ENCODE measurements at regions not wholly inside any gene's neighbourhood (a gene's known extent, or its start where the extent isn't known, plus 50 kb on each side); places are given as distances from the start of the nearest gene placed in this dataset.

GRCh38 chr2:242036653-242036950, 167.1 kb downstream of the RTP5 start:
- no peak for TF ChIP-seq REST (IDR thresholded peaks at IDR 0.05; ENCODE audit: low read depth)
- TF ChIP-seq ZBTB7A (IDR thresholded peaks at IDR 0.05; ENCODE audit: low read depth): no peak
- no peak for TF ChIP-seq CEBPB (IDR thresholded peaks at IDR 0.05)
- TF ChIP-seq USF1 (IDR thresholded peaks at IDR 0.05): no peak
- no peak for TF ChIP-seq TCF12 (IDR thresholded peaks at IDR 0.05; ENCODE audit: low read depth)
- TF ChIP-seq TEAD4 (IDR thresholded peaks at IDR 0.05): no peak
- no peak for TF ChIP-seq NFIC (IDR thresholded peaks at IDR 0.05)
- no peak for TF ChIP-seq TAF1 (IDR thresholded peaks at IDR 0.05; ENCODE audit: low read depth)
- TF ChIP-seq CREB1 (IDR thresholded peaks at IDR 0.05; ENCODE audit: low read depth): no peak
- no peak for TF ChIP-seq MAX (IDR thresholded peaks at IDR 0.05)
- TF ChIP-seq RAD21 (IDR thresholded peaks at IDR 0.05; ENCODE audit: low read depth): no peak
- no peak for TF ChIP-seq EGR1 (IDR thresholded peaks at IDR 0.05)
- no peak for TF ChIP-seq EP300 (IDR thresholded peaks at IDR 0.05; ENCODE audit: borderline replicate concordance)
- no peak for TF ChIP-seq YY1 (IDR thresholded peaks at IDR 0.05; ENCODE audit: low read depth)

GRCh38 chr2:242038166-242038927, 168.8 kb downstream of the RTP5 start:
- TF ChIP-seq REST (IDR thresholded peaks at IDR 0.05; ENCODE audit: low read depth) (no peak), TAF1 (IDR thresholded peaks at IDR 0.05; ENCODE audit: low read depth) (no peak), RAD21 (IDR thresholded peaks at IDR 0.05; ENCODE audit: low read depth) (no peak), EGR1 (IDR thresholded peaks at IDR 0.05) (no peak), MAX (IDR thresholded peaks at IDR 0.05) (no peak), TCF12 (IDR thresholded peaks at IDR 0.05; ENCODE audit: low read depth) (no peak), USF1 (IDR thresholded peaks at IDR 0.05) (no peak), YY1 (IDR thresholded peaks at IDR 0.05; ENCODE audit: low read depth) (no peak), CREB1 (IDR thresholded peaks at IDR 0.05; ENCODE audit: low read depth) (no peak), FOXM1 (IDR thresholded peaks at IDR 0.05; ENCODE audit: borderline replicate concordance, low read depth) (no peak), ZBTB7A (IDR thresholded peaks at IDR 0.05; ENCODE audit: low read depth) (no peak), EP300 (IDR thresholded peaks at IDR 0.05; ENCODE audit: borderline replicate concordance) (no peak), NFIC (IDR thresholded peaks at IDR 0.05) (no peak), TEAD4 (IDR thresholded peaks at IDR 0.05) (no peak)

- no peak for TF ChIP-seq TCF12 (IDR thresholded peaks at IDR 0.05; ENCODE audit: low read depth)
- TF ChIP-seq NFIC (IDR thresholded peaks at IDR 0.05): no peak
- TF ChIP-seq FOXM1 (IDR thresholded peaks at IDR 0.05; ENCODE audit: borderline replicate concordance, low read depth): no peak
- TF ChIP-seq EP300 (IDR thresholded peaks at IDR 0.05; ENCODE audit: borderline replicate concordance): no peak
- TF ChIP-seq RAD21 (IDR thresholded peaks at IDR 0.05; ENCODE audit: low read depth): no peak
- TF ChIP-seq TEAD4 (IDR thresholded peaks at IDR 0.05): no peak
- no peak for TF ChIP-seq MAX (IDR thresholded peaks at IDR 0.05)
- TF ChIP-seq CEBPB (IDR thresholded peaks at IDR 0.05): no peak
- no peak for TF ChIP-seq USF1 (IDR thresholded peaks at IDR 0.05)
- TF ChIP-seq REST (IDR thresholded peaks at IDR 0.05; ENCODE audit: low read depth): no peak
- no peak for TF ChIP-seq EGR1 (IDR thresholded peaks at IDR 0.05)
- TF ChIP-seq ZBTB7A (IDR thresholded peaks at IDR 0.05; ENCODE audit: low read depth): no peak
- no peak for TF ChIP-seq CREB1 (IDR thresholded peaks at IDR 0.05; ENCODE audit: low read depth)
- TF ChIP-seq TAF1 (IDR thresholded peaks at IDR 0.05; ENCODE audit: low read depth): no peak
Observed at GRCh38 chr2:242038928-242039341, 169.4 kb downstream of the RTP5 start.

Measured in Ishikawa (cell line).